Inferior parietal cortex (tissue), 1 donor: ENCODE measurements at regions not wholly inside any gene's neighbourhood (a gene's known extent, or its start where the extent isn't known, plus 50 kb on each side); places are given as distances from the start of the nearest gene placed in this dataset.
"Not testable (repeated sequence)": the region's sequence is repeated elsewhere in the genome, so short reads cannot be mapped to it uniquely, and the experiment has no call there.

Experiments used
- DNase-seq: peaks from one replicate; pipeline ENCODE4 v3.0.0-alpha.2; 2016; ENCODE audit errors: extremely low spot score

GRCh38 chr11:71721840-71722239, 111.2 kb upstream of the DEFB108B start:
- DNase-seq: not testable (repeated sequence)

GRCh38 chr11:71723991-71724390, 109.0 kb upstream of the DEFB108B start:
- not testable (repeated sequence) for DNase-seq

- DNase-seq: not testable (repeated sequence)
These were observed 102.3 kb upstream of the DEFB108B start for GRCh38 chr11:71730748-71731147.

DNA sequence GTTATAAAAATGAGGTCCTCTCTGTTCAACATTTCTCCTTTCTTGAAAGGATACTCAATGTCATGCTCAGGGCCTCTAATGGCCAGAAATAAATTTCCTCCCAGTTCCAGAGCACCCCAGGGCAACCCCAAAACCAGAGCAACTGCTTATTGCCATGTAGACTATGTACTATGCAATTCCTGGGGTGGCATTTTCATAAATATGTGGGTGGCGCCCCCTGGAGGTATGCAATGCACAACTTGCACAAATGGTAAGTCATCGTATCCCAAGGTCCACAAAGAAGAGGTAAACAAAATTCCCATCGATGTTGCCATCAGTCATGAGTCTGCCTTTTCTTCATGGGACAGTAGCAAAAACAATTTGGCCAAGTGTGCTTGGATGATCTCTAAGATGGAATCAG, 98.6 kb upstream of the DEFB108B start:
- not testable (repeated sequence) for DNase-seq

DNA sequence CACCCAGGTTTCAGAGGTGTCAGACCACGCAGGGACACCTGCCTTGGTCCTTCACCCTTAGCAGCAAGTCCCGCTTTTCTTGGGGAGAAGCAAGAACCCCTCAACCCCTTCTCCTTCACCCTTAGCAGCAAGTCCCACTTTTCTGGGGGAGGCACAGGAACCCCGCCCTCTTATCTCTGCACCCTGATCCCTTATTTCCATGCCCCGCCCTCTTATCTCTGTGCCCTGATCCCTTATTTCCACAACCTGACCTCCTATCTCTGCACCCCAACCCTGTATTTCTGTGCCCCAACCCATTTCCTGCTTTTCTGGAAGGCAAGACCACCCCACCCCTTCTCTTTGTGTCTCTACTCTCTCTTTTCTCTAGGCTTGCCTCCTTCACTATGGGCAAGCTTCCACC, 94.7 kb upstream of the DEFB108B start:
- not testable (repeated sequence) for DNase-seq

- DNase-seq: not testable (repeated sequence)
These were observed 89.6 kb upstream of the DEFB108B start for GRCh38 chr11:71743385-71743784.

DNA sequence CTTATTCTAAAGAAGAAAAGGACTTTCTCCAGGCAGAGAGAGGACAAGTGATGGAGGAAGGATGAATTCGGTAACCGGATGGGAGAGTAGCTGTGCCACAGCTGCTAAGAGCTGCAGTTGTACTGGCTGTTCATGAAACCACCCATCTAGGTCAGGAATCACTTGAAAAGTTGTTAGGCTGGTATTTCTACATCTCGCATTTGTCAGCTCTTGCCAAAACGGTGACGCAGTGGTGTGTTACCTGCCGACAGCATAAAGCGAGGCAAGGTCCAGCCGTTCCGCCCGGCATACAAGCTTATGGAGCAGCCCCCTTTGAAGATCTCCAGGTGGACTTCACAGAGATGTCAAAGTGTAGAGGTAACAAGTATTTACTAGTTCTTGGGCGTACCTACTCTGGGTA, 87.3 kb upstream of the DEFB108B start:
- not testable (repeated sequence) for DNase-seq

DNA sequence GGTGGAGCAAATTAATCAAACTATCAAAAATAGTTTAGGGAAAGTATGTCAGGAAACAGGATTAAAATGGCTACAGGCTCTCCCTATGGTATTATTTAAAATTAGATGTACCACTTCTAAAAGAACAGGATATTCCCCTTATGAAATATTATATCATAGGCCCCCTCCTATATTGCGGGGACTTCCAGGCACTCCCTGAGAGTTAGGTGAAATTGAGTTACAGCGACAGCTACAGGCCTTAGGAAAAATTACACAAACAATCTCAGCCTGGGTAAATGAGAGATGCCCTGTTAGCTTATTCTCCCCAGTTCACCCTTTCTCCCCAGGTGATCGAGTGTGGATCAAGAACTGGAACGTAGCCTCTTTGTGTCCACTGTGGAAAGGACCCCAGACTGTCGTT, 86.7 kb upstream of the DEFB108B start:
- not testable (repeated sequence) for DNase-seq

- DNase-seq: not testable (repeated sequence)
These were observed 83.9 kb upstream of the DEFB108B start for GRCh38 chr11:71748965-71749620.

- not testable (repeated sequence) for DNase-seq
These were observed 82.1 kb upstream of the DEFB108B start for GRCh38 chr11:71750908-71751307.

- DNase-seq: not testable (repeated sequence)
These were observed 68.1 kb upstream of the DEFB108B start for GRCh38 chr11:71764695-71765491.

DNA sequence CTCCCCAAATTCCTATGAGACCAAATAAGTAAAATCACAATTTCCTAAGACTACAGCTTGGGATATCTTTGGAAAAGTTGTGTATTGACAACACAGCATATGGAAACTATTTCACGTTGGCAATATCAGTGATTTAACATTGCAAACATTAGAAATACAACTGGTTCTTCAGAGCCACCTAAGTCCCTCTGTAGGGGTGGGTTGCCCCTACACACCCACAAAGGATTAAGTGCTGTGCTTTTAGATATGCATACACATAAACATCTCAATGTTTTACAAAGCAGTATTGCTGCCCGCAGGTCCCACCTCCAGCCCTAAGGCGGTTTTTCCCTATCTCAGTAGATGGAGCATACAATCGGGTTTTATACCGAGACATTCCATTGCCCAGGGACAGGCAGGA, 66.0 kb upstream of the DEFB108B start:
- not testable (repeated sequence) for DNase-seq

- DNase-seq: not testable (repeated sequence)
These were observed 60.8 kb upstream of the DEFB108B start for GRCh38 chr11:71772193-71772592.

GRCh38 chr11:71774603-71775222, 58.3 kb upstream of the DEFB108B start:
- DNase-seq: no peak

GRCh38 chr11:71780116-71780515, 52.9 kb upstream of the DEFB108B start:
- DNase-seq: not testable (repeated sequence)

DNA sequence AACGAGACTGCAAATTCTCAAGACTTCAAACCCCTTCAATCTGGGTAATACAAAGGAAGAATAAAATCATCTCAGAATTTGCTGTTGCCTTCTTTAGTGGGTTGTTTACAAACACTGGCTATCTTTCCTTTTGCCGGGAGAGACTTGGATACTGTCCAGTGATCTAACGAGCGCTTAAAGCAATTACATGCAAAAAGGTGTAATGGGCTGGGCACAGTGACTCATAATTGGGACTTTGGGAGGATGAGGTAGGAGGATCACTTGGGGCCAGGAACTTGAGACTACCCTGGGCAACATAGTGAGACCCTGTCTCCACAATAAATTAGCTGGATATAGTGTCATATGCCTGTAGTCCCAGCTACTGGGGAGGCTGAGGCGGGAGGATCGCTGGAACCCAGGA, 52.2 kb upstream of the DEFB108B start:
- DNase-seq: not testable (repeated sequence)

- not testable (repeated sequence) for DNase-seq
These were observed 51.5 kb upstream of the DEFB108B start for GRCh38 chr11:71781491-71781890.

GRCh38 chr11:71782229-71782861, 50.7 kb upstream of the DEFB108B start:
- DNase-seq: not testable (repeated sequence)

- not testable (repeated sequence) for DNase-seq
These were observed 49.8 kb upstream of the DEFB108B start for GRCh38 chr11:71783191-71783590.
